ENCODE measurements at regions not wholly inside any gene's neighbourhood (a gene's known extent, or its start where the extent isn't known, plus 50 kb on each side); places are given as distances from the start of the nearest gene placed in this dataset.

DNA sequence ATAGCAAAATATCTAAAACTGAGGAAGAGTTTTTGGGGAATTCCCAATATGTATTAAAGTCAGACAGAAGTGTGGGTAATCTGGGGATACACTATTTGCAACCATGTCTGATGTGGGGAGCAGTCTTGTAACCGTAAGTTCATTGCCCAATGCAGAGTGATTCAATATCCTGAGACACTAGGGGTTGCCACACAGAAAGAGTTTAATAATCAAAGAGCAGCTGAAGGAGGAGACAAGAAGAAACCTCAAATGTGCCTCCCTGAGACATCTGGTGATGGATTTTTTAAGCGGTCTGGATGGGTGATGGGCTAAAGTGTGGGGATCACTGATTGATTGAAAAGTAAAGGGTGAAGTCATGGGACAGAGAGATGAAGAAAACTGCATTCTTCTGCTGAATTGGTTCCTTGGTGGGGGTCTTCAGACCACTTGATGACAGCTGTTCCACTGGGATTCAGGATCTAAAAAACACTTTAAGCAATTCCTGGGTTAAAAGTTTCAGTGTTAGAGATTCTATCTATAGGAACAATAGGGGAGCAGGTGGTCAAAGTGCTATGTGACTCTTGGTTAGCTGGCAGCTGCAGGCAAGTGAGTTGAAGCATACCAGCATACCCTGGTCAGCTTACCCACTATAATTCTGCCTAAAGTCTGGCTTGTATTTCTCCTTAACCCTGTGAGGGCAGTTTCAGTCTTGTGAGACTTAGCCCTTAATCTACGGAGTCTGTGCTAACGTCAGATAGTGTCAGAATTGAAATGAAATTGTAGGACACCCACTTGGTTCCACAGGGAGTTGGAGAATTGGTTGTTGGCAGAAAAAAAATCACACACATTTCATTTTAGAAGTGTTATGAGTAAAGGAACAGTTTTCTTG lies 425.9 kb upstream of the TGFBR2 start:
- Histone ChIP-seq H3K56ac (ENCODE audit: extremely low read depth, insufficient read depth, low read length) (no peak overlapping the region), H3K23ac (ENCODE audit: low read depth, low read length) (no peak overlapping the region), H3K36me3 (ENCODE audit: control insufficient read depth, insufficient read depth, low read length) (no peaks in the 10 kb centered on the region), H4K20me1 (ENCODE audit: insufficient read depth, low read length) (no peaks in the 10 kb centered on the region), H3K9me3 (ENCODE audit: control insufficient read depth, insufficient read depth, low read length) (no peaks in the 10 kb centered on the region), H3K4ac (ENCODE audit: low read depth, low read length) (no peak overlapping the region), H3K9ac (ENCODE audit: low read depth, low read length) (no peak overlapping the region), H2AFZ (replicated peaks; ENCODE audit: low read length, poor library complexity) (no peak overlapping the region), H2BK5ac (ENCODE audit: low read depth, low read length, poor library complexity, severe bottlenecking) (no peak overlapping the region), H3K14ac (replicated peaks; ENCODE audit: low read depth, low read length) (no peak overlapping the region), H3K79me1 (ENCODE audit: low read depth in 1 of 2, low read length in 2 of 2) (no peaks in the 10 kb centered on the region), H3K9me1 (ENCODE audit: insufficient read depth, low read length) (no peaks in the 10 kb centered on the region), H3K4me1 (ENCODE audit: control insufficient read depth, insufficient read depth, low read length) (no peaks in the 10 kb centered on the region), H3K4me2 (ENCODE audit: low read depth, low read length) (no peak overlapping the region), H2BK120ac (ENCODE audit: low read depth, low read length) (no peak overlapping the region), H3K4me3 (ENCODE audit: insufficient read depth, low read depth, low read length) (no peak overlapping the region), H2BK15ac (ENCODE audit: low read depth, low read length) (no peak overlapping the region), H3K27me3 (ENCODE audit: control insufficient read depth, insufficient read depth, low read length) (no peaks in the 10 kb centered on the region), H3K27ac (ENCODE audit: insufficient read depth, low read length) (no peak overlapping the region), H4K91ac (ENCODE audit: insufficient read depth, low read depth, low read length) (no peak overlapping the region), H3K18ac (ENCODE audit: low read depth, low read length) (no peak overlapping the region), H2BK20ac (ENCODE audit: low read depth, low read length) (no peak overlapping the region), H4K5ac (ENCODE audit: low read depth, low read length) (no peak overlapping the region), H2AK5ac (ENCODE audit: low read depth, low read length) (no peak overlapping the region), H4K8ac (ENCODE audit: low read depth in 2 of 2, low read length in 2 of 2) (no peak overlapping the region), H2AK9ac (replicated peaks; ENCODE audit: low read depth, low read length, poor library complexity) (no peak overlapping the region)
- no peak for DNase-seq
- ChIA-PET POLR2A (ENCODE audit: unreplicated experiment) (no interaction called here), CTCF (no interaction called here)
- BruUV-seq (replicated peaks), result no TSS peak
- dilution Hi-C loops (cut with HindIII; ENCODE audit: low sequenced_read_pairs, unreplicated experiment) (no loop called here), in situ Hi-C loops (cut with MboI; ENCODE audit: low sequenced_read_pairs) (no loop called here), intact Hi-C loops (cut with micrococcal nuclease) (no loop called here)
- TF ChIP-seq POLR2A (IDR thresholded peaks at IDR 0.05; ENCODE audit: low read depth, low read length), result no peak
- TF ChIP-seq, protein P1, sequence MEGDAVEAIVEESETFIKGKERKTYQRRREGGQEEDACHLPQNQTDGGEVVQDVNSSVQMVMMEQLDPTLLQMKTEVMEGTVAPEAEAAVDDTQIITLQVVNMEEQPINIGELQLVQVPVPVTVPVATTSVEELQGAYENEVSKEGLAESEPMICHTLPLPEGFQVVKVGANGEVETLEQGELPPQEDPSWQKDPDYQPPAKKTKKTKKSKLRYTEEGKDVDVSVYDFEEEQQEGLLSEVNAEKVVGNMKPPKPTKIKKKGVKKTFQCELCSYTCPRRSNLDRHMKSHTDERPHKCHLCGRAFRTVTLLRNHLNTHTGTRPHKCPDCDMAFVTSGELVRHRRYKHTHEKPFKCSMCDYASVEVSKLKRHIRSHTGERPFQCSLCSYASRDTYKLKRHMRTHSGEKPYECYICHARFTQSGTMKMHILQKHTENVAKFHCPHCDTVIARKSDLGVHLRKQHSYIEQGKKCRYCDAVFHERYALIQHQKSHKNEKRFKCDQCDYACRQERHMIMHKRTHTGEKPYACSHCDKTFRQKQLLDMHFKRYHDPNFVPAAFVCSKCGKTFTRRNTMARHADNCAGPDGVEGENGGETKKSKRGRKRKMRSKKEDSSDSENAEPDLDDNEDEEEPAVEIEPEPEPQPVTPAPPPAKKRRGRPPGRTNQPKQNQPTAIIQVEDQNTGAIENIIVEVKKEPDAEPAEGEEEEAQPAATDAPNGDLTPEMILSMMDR (conservative IDR thresholded peaks at IDR 0.05; ENCODE audit: low read depth, low read length), result no peak
- no peak for TF ChIP-seq RAD21 (IDR thresholded peaks at IDR 0.05; ENCODE audit: low read length)
- no peak for TF ChIP-seq FOS (IDR thresholded peaks at IDR 0.05; ENCODE audit: low read depth, low read length)
- TF ChIP-seq MAZ (IDR thresholded peaks at IDR 0.05; ENCODE audit: borderline replicate concordance, low read depth, low read length), result no peak
- TF ChIP-seq, protein P2, sequence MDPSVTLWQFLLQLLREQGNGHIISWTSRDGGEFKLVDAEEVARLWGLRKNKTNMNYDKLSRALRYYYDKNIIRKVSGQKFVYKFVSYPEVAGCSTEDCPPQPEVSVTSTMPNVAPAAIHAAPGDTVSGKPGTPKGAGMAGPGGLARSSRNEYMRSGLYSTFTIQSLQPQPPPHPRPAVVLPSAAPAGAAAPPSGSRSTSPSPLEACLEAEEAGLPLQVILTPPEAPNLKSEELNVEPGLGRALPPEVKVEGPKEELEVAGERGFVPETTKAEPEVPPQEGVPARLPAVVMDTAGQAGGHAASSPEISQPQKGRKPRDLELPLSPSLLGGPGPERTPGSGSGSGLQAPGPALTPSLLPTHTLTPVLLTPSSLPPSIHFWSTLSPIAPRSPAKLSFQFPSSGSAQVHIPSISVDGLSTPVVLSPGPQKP (IDR thresholded peaks at IDR 0.05; ENCODE audit: borderline replicate concordance, low read depth, low read length), result no peak
- TF ChIP-seq RCOR1 (IDR thresholded peaks at IDR 0.05; ENCODE audit: insufficient replicate concordance, low read length), result no peak
- no peak for TF ChIP-seq RFX5 (IDR thresholded peaks at IDR 0.05; ENCODE audit: low read depth, low read length)
- no peak for TF ChIP-seq MXI1 (IDR thresholded peaks at IDR 0.05; ENCODE audit: borderline replicate concordance, low read depth, low read length)
- no peak for TF ChIP-seq CEBPB (IDR thresholded peaks at IDR 0.05; ENCODE audit: low read depth, low read length)
- WGBS, 2 experiments (ENCODE audit: extremely low coverage in 2 of 2, insufficient read length in 1 of 2), result no CpG with 5 or more reads among the region's 4 CpGs
- ATAC-seq (ENCODE audit: low read depth), result no peak

Measured in IMR-90 (cell line).